Lower lobe of right lung (tissue), 2 donors: ENCODE measurements at regions not wholly inside any gene's neighbourhood (a gene's known extent, or its start where the extent isn't known, plus 50 kb on each side); places are given as distances from the start of the nearest gene placed in this dataset.

ENCODE experiments used
- ATAC-seq, 2 donors: fragments of 200-7000 bp; cut with Tn5 transposase; one replicate each; pipeline ENCODE4 v1.9.1; 2020 to 2022; ENCODE audit warnings: mild to moderate bottlenecking in 2 of 2, moderate library complexity in 2 of 2
- DNase-seq: peaks from one replicate; pipeline ENCODE4 v3.0.0-alpha.2; 2020
- H3K27ac ChIP-seq: fragments of 200-600 bp; one replicate; pipeline ENCODE4 v1.8.0; 2022
- H3K27me3 ChIP-seq: fragments of 200-600 bp; one replicate; pipeline ENCODE4 v1.8.0; 2022; ENCODE audit warnings: low read depth
- H3K36me3 ChIP-seq: fragments of 200-600 bp; one replicate; pipeline ENCODE4 v1.8.0; 2022; ENCODE audit warnings: mild to moderate bottlenecking
- H3K4me1 ChIP-seq: fragments of 200-600 bp; one replicate; pipeline ENCODE4 v1.8.0; 2022
- H3K4me3 ChIP-seq: fragments of 200-600 bp; one replicate; pipeline ENCODE4 v1.8.0; 2022; ENCODE audit warnings: mild to moderate bottlenecking
- H3K9me3 ChIP-seq: fragments of 200-600 bp; one replicate; pipeline ENCODE4 v1.8.0; 2022
- CTCF ChIP-seq: fragments of 200-600 bp; IDR thresholded peaks from one replicate; pipeline ENCODE4 v1.8.0; 2022; ENCODE audit warnings: antibody characterized with exemption, mild to moderate bottlenecking
- intact Hi-C: fragments of 100-400 bp; cut with DNase I; formaldehyde crosslinking; loops from one replicate; pipeline ENCODE4 v1.11.0; 2022
- donor health status: DM: no; HTN: yes; CAD: no; lungs with severe emphysema.

DNA sequence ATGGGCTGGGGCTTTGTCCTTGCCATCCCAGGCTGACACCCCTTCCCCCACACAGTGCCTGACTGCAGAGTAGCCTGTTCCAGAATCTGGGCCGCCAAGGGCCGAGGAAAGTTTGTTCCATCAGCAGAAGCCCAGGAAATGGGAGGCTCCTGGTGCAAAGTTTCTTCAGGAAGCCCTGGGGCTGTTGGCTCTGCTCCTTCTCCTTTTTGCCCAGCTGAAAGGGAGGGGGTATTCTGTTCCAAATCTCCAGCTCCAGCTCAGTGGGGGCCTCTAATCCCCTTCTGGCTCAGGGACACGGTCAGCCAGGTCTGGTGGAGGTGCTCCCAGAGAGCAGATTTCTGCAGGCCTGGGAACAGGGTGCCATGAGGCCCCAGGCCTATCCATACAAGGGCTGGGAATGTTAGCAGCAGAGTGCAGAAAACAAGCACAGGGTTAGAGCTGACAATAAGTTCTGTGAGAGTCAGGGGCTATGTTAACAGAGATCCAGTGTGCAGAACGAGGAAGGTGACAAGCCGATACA lies 399.5 kb downstream of the RPS24 start:
- no peak overlapping the region for H3K27ac ChIP-seq
- H3K36me3 ChIP-seq, result no peaks in the 10 kb centered on the region
- H3K9me3 ChIP-seq, result no peaks in the 10 kb centered on the region
- ATAC-seq (no peak), DNase-seq (no peak)
- H3K27me3 ChIP-seq, result no peaks in the 10 kb centered on the region
- no peak overlapping the region for H3K4me3 ChIP-seq
- intact Hi-C loops, result no loop called here
- peaks cover 4% of the 10 kb centered on the region for H3K4me1 ChIP-seq
- TF ChIP-seq CTCF, result no peak

- no peak for TF ChIP-seq CTCF
- no peak overlapping the region for H3K4me3 ChIP-seq
- ATAC-seq, result no peak
- H3K36me3 ChIP-seq, result no peaks in the 10 kb centered on the region
- peaks cover 4% of the 10 kb centered on the region for H3K4me1 ChIP-seq
- H3K9me3 ChIP-seq, result no peaks in the 10 kb centered on the region
- no peak overlapping the region for H3K27ac ChIP-seq
- intact Hi-C loops, result no loop called here
- DNase-seq, result no peak
- H3K27me3 ChIP-seq, result no peaks in the 10 kb centered on the region
These were observed 400.3 kb downstream of the RPS24 start for GRCh38 chr10:78433766-78434535.

DNA sequence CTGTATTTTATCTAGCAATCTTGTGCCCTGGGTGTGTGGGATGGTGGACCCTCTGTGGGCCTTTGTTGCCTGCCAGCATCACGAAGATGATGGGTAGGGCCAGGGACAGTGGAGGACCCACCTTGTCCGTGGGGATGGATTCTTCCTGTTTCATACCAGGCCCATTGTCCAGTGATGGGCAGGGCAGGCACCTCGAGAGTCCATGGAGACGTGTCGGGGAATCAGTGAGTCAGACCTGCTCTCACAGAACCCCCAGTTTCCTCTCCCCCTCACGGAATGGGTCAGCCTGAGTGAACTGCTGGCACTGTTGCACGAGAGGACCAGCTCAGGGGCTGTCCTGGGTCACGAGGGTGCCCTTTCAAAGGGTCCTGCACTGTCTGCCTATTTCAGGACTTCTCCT lies 401.2 kb downstream of the RPS24 start:
- no peak for TF ChIP-seq CTCF
- H3K27ac ChIP-seq, result no peak overlapping the region

GRCh38 chr10:78435484-78436221 lies 402.0 kb downstream of the RPS24 start:
- peaks cover 4% of the 10 kb centered on the region for H3K4me1 ChIP-seq
- TF ChIP-seq CTCF, result no peak
- no peak overlapping the region for H3K27ac ChIP-seq
- no peaks in the 10 kb centered on the region for H3K27me3 ChIP-seq
- ATAC-seq (no peak), DNase-seq (no peak)
- H3K36me3 ChIP-seq, result no peaks in the 10 kb centered on the region
- H3K9me3 ChIP-seq, result no peaks in the 10 kb centered on the region
- no peak overlapping the region for H3K4me3 ChIP-seq
- intact Hi-C loops, result no loop called here

More for the DNA sequence above, 401.2 kb downstream of the RPS24 start:
- intact Hi-C loops, result no loop called here
- Histone ChIP-seq H3K4me3 (no peak overlapping the region), H3K27me3 (no peaks in the 10 kb centered on the region), H3K4me1 (peaks cover 4% of the 10 kb centered on the region), H3K36me3 (no peaks in the 10 kb centered on the region), H3K9me3 (no peaks in the 10 kb centered on the region)
- DNase-seq (no peak), ATAC-seq (no peak)

GRCh38 chr10:78436222-78436573 lies 402.5 kb downstream of the RPS24 start:
- H3K4me1 ChIP-seq, result peaks cover 4% of the 10 kb centered on the region
- intact Hi-C loops, result no loop called here

More at GRCh38 chr10:78436222-78436573, 402.5 kb downstream of the RPS24 start:
- H3K4me3 ChIP-seq, result no peak overlapping the region
- H3K27ac ChIP-seq, result no peak overlapping the region
- H3K9me3 ChIP-seq, result no peaks in the 10 kb centered on the region
- no peak for ATAC-seq
- H3K36me3 ChIP-seq, result no peaks in the 10 kb centered on the region
- no peak for DNase-seq
- H3K27me3 ChIP-seq, result no peaks in the 10 kb centered on the region
- TF ChIP-seq CTCF, result no peak
